ENCODE measurements at regions not wholly inside any gene's neighbourhood (a gene's known extent, or its start where the extent isn't known, plus 50 kb on each side); places are given as distances from the start of the nearest gene placed in this dataset.
"Not testable (repeated sequence)": the region's sequence is repeated elsewhere in the genome, so short reads cannot be mapped to it uniquely, and the experiment has no call there.

- DNase-seq (ENCODE audit: low spot score), result no peak
- ATAC-seq (ENCODE audit: low FRiP score), result no peak
- TF ChIP-seq CTCF (IDR thresholded peaks at IDR 0.05), result no peak
Observed at GRCh38 chr5:130436430-130436829, 532.2 kb downstream of the CHSY3 start.

GRCh38 chr5:130427222-130427955, 523.1 kb downstream of the CHSY3 start:
- no peak for TF ChIP-seq CTCF (IDR thresholded peaks at IDR 0.05)
- DNase-seq (ENCODE audit: low spot score), result no peak
- no peak for ATAC-seq (ENCODE audit: low FRiP score)

GRCh38 chr5:130425424-130425823, 521.2 kb downstream of the CHSY3 start:
- ATAC-seq (ENCODE audit: low FRiP score), result no peak
- DNase-seq (ENCODE audit: low spot score), result no peak
- TF ChIP-seq CTCF (IDR thresholded peaks at IDR 0.05), result no peak

- no peak for TF ChIP-seq CTCF (IDR thresholded peaks at IDR 0.05)
- no peak for DNase-seq (ENCODE audit: low spot score)
- no peak for ATAC-seq (ENCODE audit: low FRiP score)
Observed at GRCh38 chr5:130424341-130424740, 520.1 kb downstream of the CHSY3 start.

GRCh38 chr5:130402906-130403305, 498.6 kb downstream of the CHSY3 start:
- TF ChIP-seq CTCF (IDR thresholded peaks at IDR 0.05), result no peak
- ATAC-seq (ENCODE audit: low FRiP score) (no peak), DNase-seq (ENCODE audit: low spot score) (no peak)

- ATAC-seq (ENCODE audit: low FRiP score) (no peak), DNase-seq (ENCODE audit: low spot score) (no peak)
- no peak for TF ChIP-seq CTCF (IDR thresholded peaks at IDR 0.05)
Observed at GRCh38 chr5:130400091-130400490, 495.8 kb downstream of the CHSY3 start.

- DNase-seq (ENCODE audit: low spot score) (no peak), ATAC-seq (ENCODE audit: low FRiP score) (no peak)
- no peak for TF ChIP-seq CTCF (IDR thresholded peaks at IDR 0.05)
Observed at GRCh38 chr5:130398825-130399224, 494.6 kb downstream of the CHSY3 start.

GRCh38 chr5:130397727-130398126, 493.5 kb downstream of the CHSY3 start:
- not testable (repeated sequence) for DNase-seq (ENCODE audit: low spot score); ATAC-seq (ENCODE audit: low FRiP score)
